NCI-H345 treated with DMSO at 0.1 percent for 48 hours (cell line): ENCODE measurements at regions not wholly inside any gene's neighbourhood (a gene's known extent, or its start where the extent isn't known, plus 50 kb on each side); places are given as distances from the start of the nearest gene placed in this dataset.

ENCODE experiments used
- DNase-seq: peaks from one replicate; lab custom pipeline; 2025; ENCODE audit not compliant: unreplicated experiment; lab: John Stamatoyannopoulos, UW

GRCh38 chr11:27861706-27862430 lies 161.6 kb upstream of the BDNF start:
- no peak for DNase-seq

- DNase-seq = no peak
These were observed 160.6 kb upstream of the BDNF start for GRCh38 chr11:27860811-27861210.

- no peak for DNase-seq
These were observed 158.6 kb upstream of the BDNF start for GRCh38 chr11:27858866-27859265.

- no peak for DNase-seq
These were observed 157.3 kb upstream of the BDNF start for GRCh38 chr11:27857588-27857987.

GRCh38 chr11:27857014-27857413 lies 156.8 kb upstream of the BDNF start:
- no peak for DNase-seq

- no peak for DNase-seq
These were observed 148.2 kb upstream of the BDNF start for GRCh38 chr11:27848423-27848822.

GRCh38 chr11:27847496-27847895 lies 147.2 kb upstream of the BDNF start:
- no peak for DNase-seq

GRCh38 chr11:27842290-27842689 lies 142.0 kb upstream of the BDNF start:
- DNase-seq = no peak

GRCh38 chr11:27841023-27841422 lies 140.8 kb upstream of the BDNF start:
- DNase-seq = no peak

- no peak for DNase-seq
These were observed 139.1 kb upstream of the BDNF start for GRCh38 chr11:27839226-27839913.

- no peak for DNase-seq
These were observed 138.4 kb upstream of the BDNF start for GRCh38 chr11:27838674-27839073.

GRCh38 chr11:27837895-27838563 lies 137.8 kb upstream of the BDNF start:
- DNase-seq = no peak

GRCh38 chr11:27830206-27830605 lies 130.0 kb upstream of the BDNF start:
- no peak for DNase-seq

- DNase-seq = no peak
These were observed 120.0 kb upstream of the BDNF start for GRCh38 chr11:27820249-27820648.

- DNase-seq = no peak
These were observed 115.9 kb upstream of the BDNF start for GRCh38 chr11:27816197-27816596.

GRCh38 chr11:27812341-27812740 lies 112.1 kb upstream of the BDNF start:
- no peak for DNase-seq

- no peak for DNase-seq
These were observed 107.3 kb upstream of the BDNF start for GRCh38 chr11:27807596-27807995.

GRCh38 chr11:27806122-27806521 lies 105.9 kb upstream of the BDNF start:
- no peak for DNase-seq

- DNase-seq = peak; percentile 92
These were observed 96.0 kb upstream of the BDNF start for GRCh38 chr11:27795955-27796861.

GRCh38 chr11:27786864-27787263 lies 86.6 kb upstream of the BDNF start:
- no peak for DNase-seq

GRCh38 chr11:27786331-27786730 lies 86.1 kb upstream of the BDNF start:
- DNase-seq = no peak
